ENCODE measurements at regions not wholly inside any gene's neighbourhood (a gene's known extent, or its start where the extent isn't known, plus 50 kb on each side); places are given as distances from the start of the nearest gene placed in this dataset.

- Mint-ChIP-seq H3K9me3 (ENCODE audit: low read depth, unreplicated experiment) (peaks cover 4% of the 10 kb centered on the region), H3K36me3 (ENCODE audit: insufficient read depth, unreplicated experiment) (no peaks in the 10 kb centered on the region), H3K27ac (ENCODE audit: unreplicated experiment) (no peak overlapping the region), H3K4me1 (ENCODE audit: low read depth, unreplicated experiment) (peaks cover 16% of the 10 kb centered on the region), H3K27me3 (ENCODE audit: unreplicated experiment) (no peaks in the 10 kb centered on the region), H3K4me3 (ENCODE audit: low read depth, unreplicated experiment) (no peak overlapping the region)
- intact Hi-C loops (cut with micrococcal nuclease; ENCODE audit: unreplicated experiment), result no loop called here
- BruUV-seq (replicated peaks), result no TSS peak
- CTCF ChIA-PET, result interaction anchor here (1.2 kb wide), 1 partner anchor 14 kb away, joined by 4 read pairs; no protein-coding TSS in a partner anchor
- no peak for DNase-seq
- TF ChIP-seq, protein P1, sequence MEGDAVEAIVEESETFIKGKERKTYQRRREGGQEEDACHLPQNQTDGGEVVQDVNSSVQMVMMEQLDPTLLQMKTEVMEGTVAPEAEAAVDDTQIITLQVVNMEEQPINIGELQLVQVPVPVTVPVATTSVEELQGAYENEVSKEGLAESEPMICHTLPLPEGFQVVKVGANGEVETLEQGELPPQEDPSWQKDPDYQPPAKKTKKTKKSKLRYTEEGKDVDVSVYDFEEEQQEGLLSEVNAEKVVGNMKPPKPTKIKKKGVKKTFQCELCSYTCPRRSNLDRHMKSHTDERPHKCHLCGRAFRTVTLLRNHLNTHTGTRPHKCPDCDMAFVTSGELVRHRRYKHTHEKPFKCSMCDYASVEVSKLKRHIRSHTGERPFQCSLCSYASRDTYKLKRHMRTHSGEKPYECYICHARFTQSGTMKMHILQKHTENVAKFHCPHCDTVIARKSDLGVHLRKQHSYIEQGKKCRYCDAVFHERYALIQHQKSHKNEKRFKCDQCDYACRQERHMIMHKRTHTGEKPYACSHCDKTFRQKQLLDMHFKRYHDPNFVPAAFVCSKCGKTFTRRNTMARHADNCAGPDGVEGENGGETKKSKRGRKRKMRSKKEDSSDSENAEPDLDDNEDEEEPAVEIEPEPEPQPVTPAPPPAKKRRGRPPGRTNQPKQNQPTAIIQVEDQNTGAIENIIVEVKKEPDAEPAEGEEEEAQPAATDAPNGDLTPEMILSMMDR (IDR thresholded peaks at IDR 0.05; ENCODE audit: unreplicated experiment), result no peak
Observed at GRCh38 chr1:95956215-95956614, 722.2 kb downstream of the RWDD3 start.

GRCh38 chr1:95957748-95958147 lies 723.7 kb downstream of the RWDD3 start:
- H3K27me3 Mint-ChIP-seq (ENCODE audit: unreplicated experiment), result no peaks in the 10 kb centered on the region
- BruUV-seq (replicated peaks), result no TSS peak
- no peaks in the 10 kb centered on the region for H3K36me3 Mint-ChIP-seq (ENCODE audit: insufficient read depth, unreplicated experiment)
- no peak overlapping the region for H3K4me3 Mint-ChIP-seq (ENCODE audit: low read depth, unreplicated experiment)
- H3K27ac Mint-ChIP-seq (ENCODE audit: unreplicated experiment), result no peak overlapping the region
- CTCF ChIA-PET, result no interaction called here
- TF ChIP-seq, protein P1 (IDR thresholded peaks at IDR 0.05; ENCODE audit: unreplicated experiment), result no peak
- peaks cover 15% of the 10 kb centered on the region for H3K4me1 Mint-ChIP-seq (ENCODE audit: low read depth, unreplicated experiment)
- intact Hi-C loops (cut with micrococcal nuclease; ENCODE audit: unreplicated experiment), result no loop called here
- H3K9me3 Mint-ChIP-seq (ENCODE audit: low read depth, unreplicated experiment), result peaks cover 4% of the 10 kb centered on the region
- no peak for DNase-seq

- no peak for DNase-seq
- Mint-ChIP-seq H3K36me3 (ENCODE audit: insufficient read depth, unreplicated experiment) (no peaks in the 10 kb centered on the region), H3K4me3 (ENCODE audit: low read depth, unreplicated experiment) (no peak overlapping the region), H3K4me1 (ENCODE audit: low read depth, unreplicated experiment) (no peaks in the 10 kb centered on the region), H3K27ac (ENCODE audit: unreplicated experiment) (no peak overlapping the region), H3K27me3 (ENCODE audit: unreplicated experiment) (no peaks in the 10 kb centered on the region), H3K9me3 (ENCODE audit: low read depth, unreplicated experiment) (no peaks in the 10 kb centered on the region)
- TF ChIP-seq, protein P1 (IDR thresholded peaks at IDR 0.05; ENCODE audit: unreplicated experiment), result no peak
- CTCF ChIA-PET, result interaction anchor here (1.3 kb wide), 1 partner anchor 9 kb away, joined by 3 read pairs; no protein-coding TSS in a partner anchor
- intact Hi-C loops (cut with micrococcal nuclease; ENCODE audit: unreplicated experiment), result no loop called here
- no TSS peak for BruUV-seq (replicated peaks)
Observed at GRCh38 chr1:95966866-95967265, 732.9 kb downstream of the RWDD3 start.

GRCh38 chr1:95974586-95974985 lies 740.6 kb downstream of the RWDD3 start:
- Mint-ChIP-seq H3K27me3 (ENCODE audit: unreplicated experiment) (no peaks in the 10 kb centered on the region), H3K4me1 (ENCODE audit: low read depth, unreplicated experiment) (no peaks in the 10 kb centered on the region), H3K36me3 (ENCODE audit: insufficient read depth, unreplicated experiment) (no peaks in the 10 kb centered on the region), H3K27ac (ENCODE audit: unreplicated experiment) (no peak overlapping the region), H3K4me3 (ENCODE audit: low read depth, unreplicated experiment) (no peak overlapping the region), H3K9me3 (ENCODE audit: low read depth, unreplicated experiment) (peaks cover 4% of the 10 kb centered on the region)
- CTCF ChIA-PET, result no interaction called here
- no peak for DNase-seq
- no TSS peak for BruUV-seq (replicated peaks)
- TF ChIP-seq, protein P1 (IDR thresholded peaks at IDR 0.05; ENCODE audit: unreplicated experiment), result no peak
- intact Hi-C loops (cut with micrococcal nuclease; ENCODE audit: unreplicated experiment), result no loop called here

Measured in Calu3 (cell line).